ENCODE measurements at regions not wholly inside any gene's neighbourhood (a gene's known extent, or its start where the extent isn't known, plus 50 kb on each side); places are given as distances from the start of the nearest gene placed in this dataset.

DNA sequence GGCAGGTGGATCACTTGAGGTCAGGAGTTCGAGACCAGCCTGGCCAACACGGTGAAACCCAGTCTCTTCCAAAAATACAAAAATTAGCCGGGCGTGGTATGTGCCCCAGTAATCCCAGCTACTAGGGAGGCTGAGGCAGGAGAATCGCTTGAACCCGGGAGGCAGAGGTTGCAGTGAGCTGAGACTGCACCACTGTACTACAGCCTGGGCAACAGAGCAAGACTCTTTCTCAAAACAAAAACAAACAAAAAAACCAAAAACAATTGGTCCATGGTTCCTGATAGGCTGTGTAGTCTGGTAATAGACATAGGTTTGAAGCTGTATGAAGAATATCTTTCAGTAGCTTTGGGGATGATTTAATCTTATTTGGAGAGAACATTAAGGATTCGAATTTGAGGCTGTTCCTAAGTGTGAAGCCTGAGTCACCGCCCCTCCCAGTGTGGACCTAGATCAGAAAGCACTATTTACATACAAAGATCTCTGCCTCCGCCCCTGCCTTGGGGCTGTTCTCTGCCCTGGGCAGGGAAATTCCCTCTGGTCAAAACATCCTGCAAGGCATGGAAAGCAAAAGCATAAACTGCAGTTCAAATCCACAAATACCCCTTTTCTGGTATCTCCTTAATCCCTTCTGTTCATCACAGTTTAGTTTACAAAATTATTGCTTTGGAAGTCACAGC, 52.8 kb upstream of the PMAIP1 start (continued):
- TF ChIP-seq BCL3 (IDR thresholded peaks at IDR 0.05; ENCODE audit: borderline replicate concordance, insufficient read depth, low read depth, low read length, poor library complexity, severe bottlenecking) (peak; percentile 82), MEF2B (IDR thresholded peaks at IDR 0.05; ENCODE audit: partially characterized antibody, poor library complexity, severe bottlenecking) (peak; percentile 20), EP300 (IDR thresholded peaks at IDR 0.05; ENCODE audit: borderline replicate concordance in 1 of 2, control insufficient read depth in 1 of 2, low read depth in 2 of 2, low read length in 2 of 2) (peak in 1 of 2 experiments; percentile 37; a peak in 1 of 4 replicates), JUNB (IDR thresholded peaks at IDR 0.05) (peak; percentile 35; the same call in 1 of the 2 replicates), BHLHE40 (IDR thresholded peaks at IDR 0.05; ENCODE audit: borderline replicate concordance in 1 of 2, low read depth in 2 of 2, low read length in 1 of 2) (0 out of 4 replicates have a peak, but pooled peaks of 1 of the 2 experiments have one; percentile 53), MXI1 (IDR thresholded peaks at IDR 0.05; ENCODE audit: low read depth, low read length) (no peak), ZBED1 (IDR thresholded peaks at IDR 0.05; ENCODE audit: borderline replicate concordance) (peak; percentile 46; the same call in 1 of the 2 replicates)
- TF ChIP-seq, protein P1, sequence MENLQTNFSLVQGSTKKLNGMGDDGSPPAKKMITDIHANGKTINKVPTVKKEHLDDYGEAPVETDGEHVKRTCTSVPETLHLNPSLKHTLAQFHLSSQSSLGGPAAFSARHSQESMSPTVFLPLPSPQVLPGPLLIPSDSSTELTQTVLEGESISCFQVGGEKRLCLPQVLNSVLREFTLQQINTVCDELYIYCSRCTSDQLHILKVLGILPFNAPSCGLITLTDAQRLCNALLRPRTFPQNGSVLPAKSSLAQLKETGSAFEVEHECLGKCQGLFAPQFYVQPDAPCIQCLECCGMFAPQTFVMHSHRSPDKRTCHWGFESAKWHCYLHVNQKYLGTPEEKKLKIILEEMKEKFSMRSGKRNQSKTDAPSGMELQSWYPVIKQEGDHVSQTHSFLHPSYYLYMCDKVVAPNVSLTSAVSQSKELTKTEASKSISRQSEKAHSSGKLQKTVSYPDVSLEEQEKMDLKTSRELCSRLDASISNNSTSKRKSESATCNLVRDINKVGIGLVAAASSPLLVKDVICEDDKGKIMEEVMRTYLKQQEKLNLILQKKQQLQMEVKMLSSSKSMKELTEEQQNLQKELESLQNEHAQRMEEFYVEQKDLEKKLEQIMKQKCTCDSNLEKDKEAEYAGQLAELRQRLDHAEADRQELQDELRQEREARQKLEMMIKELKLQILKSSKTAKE (IDR thresholded peaks at IDR 0.05; ENCODE audit: low read depth, poor library complexity, severe bottlenecking), result peak; percentile 58

Data from GM12878 (cell line).